ENCODE measurements at regions not wholly inside any gene's neighbourhood (a gene's known extent, or its start where the extent isn't known, plus 50 kb on each side); places are given as distances from the start of the nearest gene placed in this dataset.

DNA sequence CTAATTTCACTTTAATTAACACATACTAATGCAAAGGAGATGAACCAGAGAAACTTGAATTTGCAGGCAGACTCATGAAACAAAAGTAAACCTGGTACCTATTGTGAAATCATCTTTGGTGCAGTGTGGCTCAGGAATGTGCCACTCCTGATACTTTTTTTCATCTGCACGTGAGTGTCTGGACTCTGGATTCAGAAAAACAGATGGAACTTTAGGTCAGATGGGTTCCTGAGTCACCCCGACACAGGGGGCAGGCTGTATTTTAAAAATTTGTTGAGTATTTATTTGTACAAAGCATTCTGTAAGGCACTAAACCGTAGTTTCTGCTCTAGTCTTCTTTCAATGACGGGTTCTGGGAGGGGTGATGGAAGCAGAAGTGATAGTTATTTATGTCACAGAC lies 52.2 kb upstream of the TUT7 start:
- H3K9ac ChIP-seq (ENCODE audit: insufficient read depth, low read depth, low read length), result 0 out of 2 replicates have a peak overlapping the region, but pooled peaks have one; percentile 13
- in situ Hi-C loops (cut with HindIII; ENCODE audit: extremely low pct_ligation_motif_present, low pct_unique_long_range_greater_than_20kb), result loop anchor here (25.0 kb wide), 1 partner anchor 1256 kb away; no protein-coding TSS in a partner anchor
- H2AFZ ChIP-seq (ENCODE audit: low read length), result no peak overlapping the region
- DNase-seq (ENCODE audit: low spot score) (peak; percentile 59), ATAC-seq (peak; percentile 27), FAIRE-seq (peak; percentile 60)
- no peaks in the 10 kb centered on the region for H3K9me3 ChIP-seq (ENCODE audit: low read length)
- H3K4me3 ChIP-seq (replicated peaks in 1 of 3; ENCODE audit: insufficient read depth in 1 of 3, low read depth in 2 of 3, low read length in 3 of 3), result peak overlapping the region in 2 of 3 experiments; percentile 31 to 32; a peak in 3 of 6 replicates
- 2% methylated on average over 4 of the region's 4 CpGs for WGBS (ENCODE audit: low lambda C conversion rate)
- ChIA-PET CTCF (ENCODE audit: low intra/inter-chr PET ratio, low total read pairs) (no interaction called here), POLR2A (interaction anchor here (1.7 to 2.9 kb wide), 4 partner anchors 10 to 124 kb away, joined by 6 to 15 read pairs (median 10); partner anchors contain the start of gene ISCA1)
- peak overlapping the region; percentile 86 for H3K4me2 ChIP-seq (ENCODE audit: low read depth, low read length)
- H3K79me2 ChIP-seq (ENCODE audit: insufficient read depth, low read length), result no peaks in the 10 kb centered on the region
- H3K36me3 ChIP-seq (replicated peaks in 1 of 2; ENCODE audit: control insufficient read depth in 1 of 2, insufficient read depth in 2 of 2, low read length in 2 of 2), result no peaks in the 10 kb centered on the region
- no peaks in the 10 kb centered on the region for H4K20me1 ChIP-seq (ENCODE audit: insufficient read depth, low read length)
- peak overlapping the region; percentile 59 for H3K27ac ChIP-seq (ENCODE audit: extremely low read length, insufficient read depth, low read length)
- H3K4me1 ChIP-seq (ENCODE audit: insufficient read depth, low read length), result peaks cover 63% of the 10 kb centered on the region
- intact Hi-C loops (cut with micrococcal nuclease; ENCODE audit: unreplicated experiment), result loop anchor here (10.0 kb wide), 1 partner anchor 122 kb away; the partner anchor contains the start of gene ISCA1
- H3K27me3 ChIP-seq (ENCODE audit: control insufficient read depth in 1 of 2, insufficient read depth in 2 of 2, low read length in 2 of 2), result no peaks in the 10 kb centered on the region
- BruUV-seq (replicated peaks), result no TSS peak
- TF ChIP-seq ZNF251 (CRISPR knock-in tag; IDR thresholded peaks at IDR 0.05), result no peak
- 0 out of 2 replicates have a peak, but pooled peaks have one; percentile 15 for TF ChIP-seq FOXA3 (CRISPR knock-in tag; IDR thresholded peaks at IDR 0.05)
- TF ChIP-seq, protein P1, sequence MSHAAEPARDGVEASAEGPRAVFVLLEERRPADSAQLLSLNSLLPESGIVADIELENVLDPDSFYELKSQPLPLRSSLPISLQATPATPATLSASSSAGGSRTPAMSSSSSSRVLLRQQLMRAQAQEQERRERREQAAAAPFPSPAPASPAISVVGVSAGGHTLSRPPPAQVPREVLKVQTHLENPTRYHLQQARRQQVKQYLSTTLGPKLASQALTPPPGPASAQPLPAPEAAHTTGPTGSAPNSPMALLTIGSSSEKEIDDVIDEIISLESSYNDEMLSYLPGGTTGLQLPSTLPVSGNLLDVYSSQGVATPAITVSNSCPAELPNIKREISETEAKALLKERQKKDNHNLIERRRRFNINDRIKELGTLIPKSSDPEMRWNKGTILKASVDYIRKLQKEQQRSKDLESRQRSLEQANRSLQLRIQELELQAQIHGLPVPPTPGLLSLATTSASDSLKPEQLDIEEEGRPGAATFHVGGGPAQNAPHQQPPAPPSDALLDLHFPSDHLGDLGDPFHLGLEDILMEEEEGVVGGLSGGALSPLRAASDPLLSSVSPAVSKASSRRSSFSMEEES (CRISPR knock-in tag; IDR thresholded peaks at IDR 0.05), result peak; percentile 72
- no peak for TF ChIP-seq ZNF318 (CRISPR knock-in tag; IDR thresholded peaks at IDR 0.05)
- TF ChIP-seq ZIK1 (CRISPR knock-in tag; IDR thresholded peaks at IDR 0.05; ENCODE audit: borderline replicate concordance, low read depth), result no peak
- peak; percentile 39; the same call in 1 of the 2 replicates for TF ChIP-seq HNF4A (CRISPR knock-in tag; IDR thresholded peaks at IDR 0.05)
- TF ChIP-seq BHLHE40 (IDR thresholded peaks at IDR 0.05; ENCODE audit: low read length), result peak; percentile 93
- TF ChIP-seq ZNF30 (CRISPR knock-in tag; IDR thresholded peaks at IDR 0.05), result no peak
- TF ChIP-seq BCL6 (CRISPR knock-in tag; IDR thresholded peaks at IDR 0.05), result peak; percentile 65
- TF ChIP-seq, protein P2, sequence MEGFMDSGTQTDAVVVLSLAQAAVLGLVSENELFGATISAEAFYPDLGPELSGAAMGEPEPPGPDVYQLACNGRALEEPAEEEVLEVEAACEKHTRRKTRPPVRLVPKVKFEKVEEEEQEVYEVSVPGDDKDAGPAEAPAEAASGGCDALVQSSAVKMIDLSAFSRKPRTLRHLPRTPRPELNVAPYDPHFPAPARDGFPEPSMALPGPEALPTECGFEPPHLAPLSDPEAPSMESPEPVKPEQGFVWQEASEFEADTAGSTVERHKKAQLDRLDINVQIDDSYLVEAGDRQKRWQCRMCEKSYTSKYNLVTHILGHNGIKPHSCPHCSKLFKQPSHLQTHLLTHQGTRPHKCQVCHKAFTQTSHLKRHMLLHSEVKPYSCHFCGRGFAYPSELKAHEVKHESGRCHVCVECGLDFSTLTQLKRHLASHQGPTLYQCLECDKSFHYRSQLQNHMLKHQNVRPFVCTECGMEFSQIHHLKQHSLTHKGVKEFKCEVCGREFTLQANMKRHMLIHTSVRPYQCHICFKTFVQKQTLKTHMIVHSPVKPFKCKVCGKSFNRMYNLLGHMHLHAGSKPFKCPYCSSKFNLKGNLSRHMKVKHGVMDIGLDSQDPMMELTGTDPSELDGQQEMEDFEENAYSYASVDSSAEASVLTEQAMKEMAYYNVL (CRISPR knock-in tag; IDR thresholded peaks at IDR 0.05; ENCODE audit: borderline replicate concordance), result no peak
- TF ChIP-seq SMARCC2 (IDR thresholded peaks at IDR 0.05), result no peak

All from HepG2 (cell line).